ENCODE measurements at regions not wholly inside any gene's neighbourhood (a gene's known extent, or its start where the extent isn't known, plus 50 kb on each side); places are given as distances from the start of the nearest gene placed in this dataset.

DNA sequence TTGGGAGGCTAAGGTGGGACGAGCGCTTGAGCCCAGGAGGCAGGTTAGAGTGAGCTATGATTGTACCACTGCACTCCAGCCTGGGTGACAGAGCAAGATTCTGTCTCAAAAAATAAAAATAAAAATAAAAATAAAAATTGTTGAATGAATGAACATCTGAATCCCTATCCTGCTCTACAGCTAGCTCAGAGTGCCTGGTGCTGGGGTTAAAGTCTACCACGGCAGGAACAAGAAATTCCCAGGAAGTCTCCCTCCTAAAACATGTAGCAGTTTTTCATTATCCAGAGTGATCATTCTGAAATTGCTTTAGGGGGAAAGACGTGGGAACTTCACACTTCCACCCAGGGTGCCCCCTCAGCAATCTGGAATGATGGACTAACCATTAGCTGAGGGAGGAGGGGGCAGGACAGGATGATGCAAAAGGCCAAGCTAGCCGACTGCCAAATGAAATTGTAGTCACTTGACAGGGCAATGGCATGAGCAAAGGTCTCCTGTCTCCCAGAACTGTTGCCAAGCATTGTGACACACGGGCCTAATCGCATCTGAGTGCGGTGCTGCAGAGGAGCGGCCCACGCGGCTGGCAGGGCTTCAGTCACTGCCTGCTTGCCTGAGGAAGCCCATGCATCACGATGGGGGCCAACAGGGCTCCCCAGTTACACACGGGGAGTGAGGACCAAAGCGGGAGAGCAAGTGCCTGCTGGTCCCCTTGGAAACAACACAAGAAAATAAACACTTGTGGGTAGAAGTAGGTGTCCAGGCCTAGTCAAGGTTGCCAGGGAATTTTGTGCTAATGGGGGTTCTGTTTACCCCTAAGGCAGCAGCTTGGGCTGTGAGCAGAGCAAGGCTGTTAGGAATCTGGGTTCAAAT is 85.7 kb downstream of the NENF start:
- Histone ChIP-seq H3K27ac (peak overlapping the region; percentile 0 to 83 (median 62)), H3K36me3 (no peaks in the 10 kb centered on the region), H3K27me3 (peaks cover 0 to 40% (median 8%) of the 10 kb centered on the region in 7 donors), H3K9me3 (no peaks in the 10 kb centered on the region), H3K4me3 (no peak overlapping the region), H3K4me1 (peaks cover 6 to 27% (median 16%) of the 10 kb centered on the region in 9 donors)
- no peak for TF ChIP-seq CTCF (IDR thresholded peaks at IDR 0.05)
- intact Hi-C loops (cut with DNase I), result loop anchor here in 1 of 10 donors (2.0 kb wide), 1 partner anchor 90 kb away; the partner anchor contains the start of gene ATF3
- 33 to 47% methylated on average over 14 of the region's 14 CpGs for WGBS, 2 donors
- ATAC-seq (peak; percentile 78 to 98 (median 92)), DNase-seq (peak; percentile 79 to 85)

DNA sequence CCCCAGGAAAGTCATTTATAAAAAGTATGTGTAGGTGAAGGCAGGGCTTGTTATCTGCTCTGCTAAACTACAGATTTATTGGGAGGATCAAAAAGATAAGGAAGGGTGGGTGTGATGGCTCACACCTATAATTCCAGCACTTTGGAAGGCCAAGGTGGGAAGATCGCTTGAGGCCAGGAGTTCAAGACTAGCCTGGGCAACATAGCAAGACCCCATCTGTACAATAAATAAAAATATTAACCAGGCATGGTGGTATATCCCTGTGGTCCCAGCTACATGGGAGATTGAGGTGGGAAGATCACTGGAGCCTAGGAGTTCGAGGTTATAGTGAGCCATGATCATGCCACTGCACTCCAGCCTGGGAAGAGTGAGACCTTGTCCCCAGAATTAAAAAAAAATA is 86.4 kb downstream of the NENF start:
- intact Hi-C loops (cut with DNase I), result loop anchor here in 1 of 10 donors (2.0 kb wide), 1 partner anchor 90 kb away; the partner anchor contains the start of gene ATF3
- TF ChIP-seq CTCF (IDR thresholded peaks at IDR 0.05), result no peak
- DNase-seq, result no peak
- ATAC-seq, result no peak
- 89 to 95% methylated on average over 2 of the region's 2 CpGs for WGBS, 2 donors
- Histone ChIP-seq H3K4me1 (peaks cover 3 to 20% (median 9%) of the 10 kb centered on the region in 9 donors), H3K9me3 (no peaks in the 10 kb centered on the region), H3K36me3 (no peaks in the 10 kb centered on the region), H3K4me3 (no peak overlapping the region), H3K27me3 (peaks cover 0 to 33% (median 4%) of the 10 kb centered on the region in 7 donors), H3K27ac (peak overlapping the region in 9 of 10 donors; percentile 21 to 83 (median 67))

- Histone ChIP-seq H3K27ac (no peak overlapping the region), H3K36me3 (no peaks in the 10 kb centered on the region), H3K4me1 (peaks cover 0 to 16% (median 4%) of the 10 kb centered on the region in 9 donors), H3K4me3 (no peak overlapping the region), H3K9me3 (no peaks in the 10 kb centered on the region), H3K27me3 (peaks cover 0 to 22% (median 0%) of the 10 kb centered on the region in 7 donors)
- intact Hi-C loops (cut with DNase I), result no loop called here
- TF ChIP-seq CTCF (IDR thresholded peaks at IDR 0.05), result no peak
- DNase-seq, result no peak
- no peak for ATAC-seq
These were observed 87.6 kb downstream of the NENF start for GRCh38 chr1:212520299-212520698.

DNA sequence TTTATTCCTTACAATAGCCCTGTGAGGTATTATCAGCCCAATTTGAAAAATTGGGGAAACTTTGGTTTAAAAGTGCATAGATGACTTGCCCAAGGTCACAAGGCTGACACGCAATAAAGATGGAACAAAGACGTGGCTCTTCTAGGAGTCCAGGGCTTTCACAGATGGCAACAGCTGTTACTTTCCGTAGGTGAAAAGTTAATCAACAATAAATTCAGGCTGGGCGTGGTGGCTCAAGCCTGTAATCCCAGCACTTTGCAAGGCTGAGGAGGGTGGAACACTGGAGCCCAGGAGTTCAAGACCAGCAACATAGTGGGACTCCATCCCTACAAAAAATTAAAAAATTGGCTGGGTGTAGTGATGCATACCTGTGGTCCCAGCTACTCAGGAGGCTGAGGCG is 87.8 kb upstream of the ATF3 start:
- 86% methylated on average over 5 of the region's 5 CpGs for WGBS, 2 donors
- Histone ChIP-seq H3K27me3 (peaks cover 0 to 17% (median 0%) of the 10 kb centered on the region in 7 donors), H3K27ac (no peak overlapping the region), H3K9me3 (no peaks in the 10 kb centered on the region), H3K36me3 (no peaks in the 10 kb centered on the region), H3K4me3 (no peak overlapping the region), H3K4me1 (peaks cover 0 to 20% (median 4%) of the 10 kb centered on the region in 9 donors)
- ATAC-seq (no peak), DNase-seq (no peak)
- no peak for TF ChIP-seq CTCF (IDR thresholded peaks at IDR 0.05)
- intact Hi-C loops (cut with DNase I), result no loop called here
